ENCODE measurements at regions not wholly inside any gene's neighbourhood (a gene's known extent, or its start where the extent isn't known, plus 50 kb on each side); places are given as distances from the start of the nearest gene placed in this dataset.

DNA sequence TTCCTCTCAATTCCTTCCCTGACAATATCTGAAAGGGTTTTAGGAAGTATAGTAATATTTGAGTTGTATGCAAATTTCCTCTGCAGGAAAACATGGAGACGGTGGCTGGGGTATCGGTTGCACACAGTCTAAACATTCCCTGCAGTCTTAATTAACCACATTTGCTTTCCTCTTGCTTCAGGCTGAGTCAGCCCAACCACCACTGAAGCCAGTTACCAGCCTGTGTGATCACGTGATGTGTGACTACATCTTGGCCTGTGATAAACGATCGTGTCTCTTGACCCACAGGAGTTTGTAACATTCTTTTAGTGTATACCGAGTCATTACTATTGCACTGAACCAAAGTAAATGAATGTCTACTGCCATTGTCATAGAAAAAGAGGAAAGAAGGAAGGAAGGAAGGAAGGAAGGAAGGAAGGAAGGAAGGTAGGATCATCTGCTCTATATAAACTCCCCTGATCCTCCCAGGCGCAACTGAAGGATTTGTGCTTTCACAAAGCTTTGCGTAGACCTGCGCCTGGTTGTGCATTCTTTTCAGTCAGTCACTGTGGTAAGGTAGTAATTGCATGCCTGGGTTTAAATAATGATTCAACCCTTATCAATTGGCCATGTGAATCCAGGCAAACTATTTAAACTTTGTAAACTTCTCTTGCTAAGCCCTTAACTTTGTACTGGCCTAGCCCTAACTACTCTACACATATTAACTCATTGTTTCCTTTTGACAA is 280.6 kb upstream of the SALL1 start:
- peak; percentile 98 for DNase-seq (ENCODE audit: low read depth, low spot score)

DNA sequence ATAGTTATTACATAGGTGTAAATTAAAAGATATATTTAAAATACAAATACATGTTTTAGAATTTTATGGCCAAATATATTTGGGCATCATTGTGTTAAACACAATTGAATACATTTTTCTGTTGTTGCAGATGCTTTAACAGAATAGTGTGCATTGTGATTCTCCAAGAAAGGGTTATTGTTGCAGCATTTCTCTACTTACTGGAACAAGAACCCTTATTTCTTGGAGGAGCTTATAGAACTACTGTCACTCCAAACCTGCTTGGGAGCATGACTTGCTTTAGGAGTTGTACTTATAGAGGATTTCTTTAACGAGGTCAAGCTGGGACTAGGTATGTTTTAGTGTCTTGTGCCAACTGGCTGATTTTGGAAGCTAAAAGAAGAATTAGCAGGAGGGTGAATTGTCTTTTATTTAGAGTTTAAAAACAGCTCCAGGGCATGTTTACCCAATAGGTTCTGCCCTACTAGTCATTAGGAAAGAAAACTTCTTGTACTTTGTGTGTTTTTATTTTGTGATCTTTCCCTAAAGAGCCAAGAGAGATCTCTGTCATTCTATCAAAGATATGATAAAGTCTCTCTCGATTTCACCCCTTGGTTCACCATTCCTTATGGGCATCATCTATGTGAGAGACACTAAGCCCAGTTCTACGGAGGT is 279.8 kb upstream of the SALL1 start:
- no peak for DNase-seq (ENCODE audit: low read depth, low spot score)

DNA sequence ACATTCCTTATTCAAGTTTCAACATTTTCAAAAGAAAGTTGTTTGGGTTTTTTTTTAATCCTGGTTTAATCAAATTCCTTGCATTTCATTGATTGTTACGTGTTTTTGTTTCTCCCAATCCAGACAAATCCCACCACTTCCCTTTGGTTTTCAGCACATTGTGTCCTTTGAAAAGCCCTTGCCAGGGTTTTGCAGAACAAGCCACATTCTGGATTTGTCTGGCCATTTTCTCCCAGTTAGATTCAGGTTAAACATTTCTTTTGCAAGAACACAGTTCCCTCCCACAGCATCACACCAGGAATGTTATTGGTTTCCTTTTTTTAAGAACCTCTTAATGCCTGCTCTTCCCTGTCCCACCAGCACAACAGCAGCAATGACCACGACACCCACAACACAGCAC is 278.0 kb upstream of the SALL1 start:
- DNase-seq (ENCODE audit: low read depth, low spot score): peak; percentile 85

DNA sequence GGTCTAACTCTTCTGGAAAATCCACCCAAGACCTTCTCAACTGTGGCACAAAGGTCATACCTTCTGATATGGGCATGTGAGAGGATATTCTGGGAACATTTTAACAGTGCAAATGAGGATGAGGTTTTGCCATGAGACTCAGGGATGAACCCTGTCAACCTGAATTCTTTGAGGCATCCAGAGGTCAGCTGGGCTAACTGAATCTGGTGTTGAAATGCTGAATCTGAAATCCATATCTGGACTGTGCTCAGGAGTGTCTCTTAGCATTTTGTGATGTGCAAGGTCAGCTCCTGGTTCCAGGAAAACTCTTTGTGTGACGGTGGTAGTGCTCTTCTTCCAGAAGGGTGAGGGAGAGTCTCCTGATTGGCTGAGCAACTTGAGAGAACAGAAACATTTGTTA is 276.0 kb upstream of the SALL1 start:
- no peak for DNase-seq (ENCODE audit: low read depth, low spot score)

DNA sequence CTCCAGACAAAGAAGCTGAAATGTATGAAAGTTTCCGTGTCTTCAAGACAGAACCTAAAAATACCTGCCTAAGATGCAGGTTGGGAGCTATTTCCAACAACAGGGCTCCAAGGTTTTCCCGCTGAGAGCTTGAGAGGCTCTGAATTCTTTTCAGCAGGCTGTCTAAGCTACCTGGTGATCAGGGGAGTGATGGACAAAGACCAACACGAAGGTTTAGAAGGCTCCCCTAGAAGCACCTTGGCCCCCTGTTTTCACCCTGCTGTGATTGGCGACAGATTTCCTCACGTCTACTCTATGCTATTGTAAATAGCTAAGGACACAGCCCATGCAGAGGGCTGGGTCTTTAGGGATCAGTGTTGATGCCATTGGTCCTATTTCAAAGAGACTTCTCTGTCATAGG is 275.2 kb upstream of the SALL1 start:
- DNase-seq (ENCODE audit: low read depth, low spot score): no peak

DNA sequence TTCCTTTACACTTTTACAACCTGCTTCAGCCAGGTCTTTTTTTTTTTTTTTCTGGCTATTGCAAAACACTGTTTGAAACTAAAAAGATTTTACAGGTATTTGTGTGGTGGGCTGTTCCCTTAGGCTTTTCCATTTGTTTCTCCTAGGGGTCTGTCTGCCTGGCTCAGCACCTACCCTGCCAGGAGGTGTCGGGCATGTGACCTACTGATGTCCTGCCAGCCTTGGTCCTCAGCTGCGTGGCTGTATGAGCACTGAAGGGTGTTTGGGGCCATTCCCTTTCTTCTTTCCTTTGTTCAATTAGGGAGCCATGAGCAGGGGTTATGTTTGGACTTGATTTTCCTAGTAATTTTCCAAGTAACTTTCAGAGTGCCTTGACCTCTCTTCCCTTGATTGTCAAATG is 269.2 kb upstream of the SALL1 start:
- DNase-seq (ENCODE audit: low read depth, low spot score): no peak

DNA sequence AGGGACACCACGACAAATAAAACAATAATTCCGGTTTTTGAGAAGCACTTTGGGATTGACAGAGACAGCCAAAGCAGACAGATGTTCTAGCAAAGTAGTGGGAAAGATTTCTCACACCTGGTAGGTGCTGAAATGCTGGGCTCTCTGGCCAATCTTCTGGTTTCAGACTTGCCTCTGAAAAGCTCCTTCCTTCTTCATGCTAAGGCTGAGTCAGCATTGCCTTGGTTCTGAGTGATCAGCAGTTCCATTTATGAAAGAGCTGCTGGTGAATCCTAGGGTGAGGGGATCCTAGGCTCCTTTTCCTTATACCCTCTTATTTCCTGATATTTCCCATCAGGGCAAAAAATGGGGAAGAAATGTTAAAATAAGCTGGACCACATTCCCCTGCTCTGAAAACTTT is 268.7 kb upstream of the SALL1 start:
- DNase-seq (ENCODE audit: low read depth, low spot score): no peak

DNA sequence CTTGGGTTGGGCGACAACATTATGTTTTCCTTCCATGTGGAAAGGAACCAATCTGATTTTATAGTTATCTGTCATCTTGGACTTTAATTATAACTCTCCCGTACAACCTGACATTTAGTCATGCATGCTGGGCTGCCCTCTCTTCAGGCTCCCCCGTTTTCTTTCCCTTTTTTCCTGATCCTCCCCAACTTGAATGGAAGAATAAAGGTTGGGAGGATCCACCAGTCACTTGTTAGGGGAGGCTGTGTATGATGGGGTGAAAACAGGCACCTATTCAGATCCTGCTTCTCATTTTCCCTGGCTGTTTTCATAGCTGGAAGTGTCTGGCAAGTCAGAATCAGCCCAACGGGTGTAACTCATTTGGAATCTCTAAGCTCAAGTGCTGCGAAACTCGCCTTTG is 267.2 kb upstream of the SALL1 start:
- DNase-seq (ENCODE audit: low read depth, low spot score): no peak

DNA sequence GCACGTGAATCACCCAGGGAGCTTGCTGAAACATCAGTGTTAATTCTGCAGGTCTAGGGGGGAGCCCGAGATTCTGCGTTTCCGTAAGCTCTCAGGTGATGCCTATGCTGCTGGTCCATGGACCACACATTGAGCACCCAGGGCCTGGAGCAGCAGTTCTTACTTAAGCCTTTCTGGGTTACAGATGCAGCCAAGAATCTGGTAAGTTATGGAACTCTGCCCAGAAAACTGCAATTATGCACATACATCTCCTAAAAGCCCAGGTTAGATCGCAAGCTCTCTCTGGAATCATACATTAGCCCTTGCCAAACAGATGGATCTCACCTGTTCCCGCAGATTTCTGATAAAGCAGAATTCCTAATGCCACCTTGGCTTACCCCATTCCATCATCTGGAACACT is 265.9 kb upstream of the SALL1 start:
- DNase-seq (ENCODE audit: low read depth, low spot score): peak; percentile 72

DNA sequence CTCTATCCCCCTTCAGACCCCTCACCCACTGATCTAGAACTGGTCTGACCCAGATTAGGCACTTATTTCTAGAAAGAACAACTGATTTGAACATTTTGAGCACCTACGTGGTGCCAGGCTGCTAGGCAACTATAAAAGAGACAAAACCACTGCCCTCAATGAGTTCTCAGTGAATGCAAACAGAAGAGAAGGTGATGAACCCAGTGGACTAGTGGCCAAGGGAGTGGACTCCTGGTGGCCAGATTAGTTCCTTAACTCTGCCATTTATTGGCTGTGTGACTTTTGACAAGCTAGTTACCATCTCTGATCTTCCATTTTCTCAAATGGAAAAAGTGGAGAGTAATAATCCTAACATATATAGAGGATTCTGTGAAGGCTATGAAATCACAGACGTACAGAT is 259.1 kb upstream of the SALL1 start:
- no peak for DNase-seq (ENCODE audit: low read depth, low spot score)

DNA sequence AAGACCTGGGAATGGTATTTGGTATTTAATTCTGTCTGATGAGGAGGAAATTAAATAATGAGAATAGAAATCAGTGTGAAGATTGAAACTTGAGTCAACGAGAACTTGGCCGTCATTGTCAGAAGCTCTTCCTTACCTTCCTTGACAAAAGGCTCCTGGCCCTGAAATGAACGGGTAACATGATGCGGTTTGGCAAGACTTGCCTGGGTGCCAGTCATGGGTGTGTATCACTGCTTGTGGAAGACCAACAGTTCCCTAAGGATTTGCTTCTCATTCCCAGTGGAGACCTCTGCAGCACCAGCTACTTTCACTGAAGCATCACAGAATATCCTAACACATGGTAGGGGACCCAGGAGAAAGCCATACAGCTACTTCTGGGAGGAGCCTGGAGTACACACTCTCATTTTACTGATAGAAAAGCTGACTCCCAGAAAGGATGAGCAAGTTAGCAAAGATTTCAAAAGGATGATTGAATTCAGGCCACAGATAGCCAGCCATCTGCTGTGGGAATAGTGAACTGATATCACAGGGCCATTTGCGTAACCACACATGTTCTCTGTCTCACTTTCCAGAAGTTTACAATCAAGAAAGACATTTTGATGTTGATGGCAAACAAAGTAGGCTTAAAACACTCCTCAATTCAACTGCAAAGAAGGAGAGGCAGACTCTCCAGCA is 258.1 kb upstream of the SALL1 start:
- no peak for DNase-seq (ENCODE audit: low read depth, low spot score)

DNA sequence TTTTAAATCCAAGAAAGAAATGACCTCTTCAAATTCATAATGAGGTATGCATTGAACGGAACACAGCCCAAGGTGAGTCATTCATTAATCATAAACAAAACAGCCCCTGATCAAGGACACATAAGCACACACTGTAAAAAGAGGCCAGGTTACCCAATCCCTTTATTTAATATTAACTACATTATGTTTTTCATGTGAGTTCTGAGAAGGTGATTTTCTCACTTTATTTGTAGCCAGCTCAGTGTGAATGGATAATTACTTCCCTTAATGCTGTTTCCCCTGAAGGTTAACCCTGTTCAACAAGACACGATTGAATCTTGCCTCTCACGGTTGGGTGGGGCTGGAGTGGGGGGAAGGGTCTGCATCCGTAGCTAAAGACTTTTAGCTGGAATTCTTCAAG is 257.3 kb upstream of the SALL1 start:
- peak; percentile 34 for DNase-seq (ENCODE audit: low read depth, low spot score)

DNA sequence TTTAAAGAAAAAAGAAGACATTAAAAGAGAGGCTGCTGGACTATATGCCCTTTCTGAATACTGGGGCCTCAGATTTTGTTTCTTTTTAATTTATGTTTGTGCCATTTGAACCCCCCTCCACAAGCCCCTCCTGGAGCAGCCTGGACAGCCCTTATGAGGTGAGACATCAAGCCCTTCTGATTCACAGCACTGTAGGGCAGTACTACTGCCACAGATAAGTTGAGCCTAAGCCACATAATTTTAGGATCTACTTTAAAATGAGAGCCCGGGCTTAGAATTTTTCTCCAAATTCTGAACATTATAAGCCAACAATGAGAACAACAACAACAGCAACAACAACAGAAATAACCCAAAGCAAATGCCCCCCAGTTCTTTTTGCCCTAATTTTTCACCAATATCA is 256.9 kb upstream of the SALL1 start:
- no peak for DNase-seq (ENCODE audit: low read depth, low spot score)

DNA sequence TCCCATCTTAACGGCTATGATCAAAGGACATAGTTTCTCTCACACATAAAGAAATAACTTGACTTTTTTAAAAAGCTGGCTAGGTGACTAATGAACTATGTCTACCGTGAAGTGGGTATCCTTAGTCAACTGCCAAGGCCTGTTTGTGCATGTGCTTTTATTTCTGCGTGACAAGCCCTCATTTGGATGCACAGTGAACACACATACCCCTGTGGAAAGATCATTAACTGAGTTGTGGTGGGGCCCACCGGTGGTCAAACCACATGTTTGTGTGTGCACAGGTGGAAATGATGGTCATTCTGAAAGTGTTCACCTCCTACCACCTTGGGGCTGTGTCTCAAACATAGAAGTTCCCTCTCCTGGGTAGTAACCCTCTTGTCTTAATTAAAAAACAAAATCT is 256.1 kb upstream of the SALL1 start:
- DNase-seq (ENCODE audit: low read depth, low spot score): peak; percentile 32

DNA sequence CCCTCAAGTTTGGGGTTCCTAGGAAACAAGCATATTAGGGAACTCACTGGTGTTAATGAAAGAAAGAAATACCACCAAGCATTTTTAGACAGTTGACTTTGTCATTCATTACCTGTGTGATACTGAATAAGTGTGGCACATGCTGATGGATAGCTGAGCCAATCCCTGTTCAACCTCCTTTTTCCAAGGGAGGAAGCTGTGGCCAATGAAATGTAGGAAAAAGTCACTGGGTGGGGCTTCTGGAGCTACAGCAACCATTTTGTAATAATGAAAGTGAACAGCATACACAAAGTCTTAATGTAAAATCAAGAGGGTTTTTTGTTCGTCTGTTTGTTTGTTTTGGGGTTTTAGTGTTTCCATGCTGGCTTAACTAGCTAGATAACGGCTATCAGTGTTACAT is 254.3 kb upstream of the SALL1 start:
- DNase-seq (ENCODE audit: low read depth, low spot score): no peak

DNA sequence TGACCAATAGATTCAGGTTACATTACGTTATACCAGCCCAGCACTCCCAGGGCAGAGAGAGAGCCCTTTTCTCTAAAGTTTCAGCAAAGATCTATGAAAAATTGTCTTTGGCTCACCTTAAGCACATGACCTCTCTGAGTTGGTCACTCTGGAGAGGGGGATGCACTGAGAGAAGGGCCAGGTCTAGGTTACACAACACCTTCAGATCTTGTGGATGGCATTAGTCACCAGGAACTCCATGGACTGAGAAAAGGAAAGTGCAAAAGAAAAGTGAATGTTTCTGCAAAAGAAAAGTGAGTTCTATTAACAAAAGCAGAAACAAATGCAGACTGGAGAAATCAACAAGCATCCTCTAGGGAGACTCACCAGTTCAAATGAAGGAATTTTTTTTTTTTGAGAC is 253.3 kb upstream of the SALL1 start:
- DNase-seq (ENCODE audit: low read depth, low spot score): no peak

DNA sequence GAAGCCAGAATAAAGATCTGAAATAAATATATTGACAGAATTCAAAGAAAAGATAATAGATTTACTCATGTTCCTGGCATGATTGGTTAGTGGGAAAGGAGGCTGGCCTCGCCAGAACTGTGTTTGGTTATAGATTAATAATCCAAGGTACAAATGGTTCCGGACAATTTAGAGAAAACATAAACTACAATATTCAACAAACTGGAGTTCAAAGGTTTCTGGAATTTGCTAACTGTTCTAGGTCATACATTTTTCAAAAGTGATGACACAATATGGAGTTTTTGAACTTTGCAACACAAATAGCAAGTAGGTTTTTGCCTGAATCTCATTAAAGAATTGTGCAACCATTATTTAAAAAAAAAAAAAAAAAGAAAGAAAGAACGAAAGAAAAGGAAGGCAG is 251.7 kb upstream of the SALL1 start:
- no peak for DNase-seq (ENCODE audit: low read depth, low spot score)

DNA sequence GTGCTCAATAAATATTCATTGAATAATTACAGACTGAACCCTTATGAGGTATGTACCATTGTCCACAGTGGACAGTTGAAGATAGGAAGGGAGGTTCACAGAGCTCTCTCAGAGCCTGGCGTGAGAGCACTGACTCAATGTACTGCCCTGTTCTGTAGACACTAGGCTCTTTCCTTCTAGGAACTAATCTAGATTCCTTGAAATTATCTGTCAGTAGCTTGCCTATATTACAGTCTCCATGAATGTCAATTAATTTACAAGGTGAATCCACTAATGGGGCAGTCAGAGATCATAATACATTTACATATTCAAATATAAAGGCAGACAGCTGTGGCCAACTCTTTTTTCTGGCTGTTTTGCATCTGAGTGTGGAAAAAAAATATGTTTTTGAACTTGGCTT is 251.2 kb upstream of the SALL1 start:
- no peak for DNase-seq (ENCODE audit: low read depth, low spot score)

DNA sequence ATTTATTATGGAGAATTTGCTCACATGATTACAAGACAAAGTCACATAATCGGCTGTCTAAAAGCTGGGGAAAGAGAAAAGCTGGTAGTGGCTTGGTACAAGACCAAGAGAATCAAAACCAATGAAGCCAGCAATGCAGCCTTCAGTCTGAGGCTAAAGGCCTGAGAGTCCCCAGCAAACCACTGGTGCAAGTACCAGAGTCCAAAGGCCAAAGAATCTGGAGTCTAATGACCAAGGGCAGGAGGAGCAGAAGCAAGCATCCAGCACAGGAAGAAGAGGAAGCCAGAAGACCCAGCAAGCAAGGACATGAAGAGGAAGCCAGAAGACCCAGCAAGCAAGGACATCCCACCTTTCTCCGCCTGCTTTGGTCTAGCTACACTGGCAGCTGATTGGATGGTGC is 250.6 kb upstream of the SALL1 start:
- no peak for DNase-seq (ENCODE audit: low read depth, low spot score)

DNA sequence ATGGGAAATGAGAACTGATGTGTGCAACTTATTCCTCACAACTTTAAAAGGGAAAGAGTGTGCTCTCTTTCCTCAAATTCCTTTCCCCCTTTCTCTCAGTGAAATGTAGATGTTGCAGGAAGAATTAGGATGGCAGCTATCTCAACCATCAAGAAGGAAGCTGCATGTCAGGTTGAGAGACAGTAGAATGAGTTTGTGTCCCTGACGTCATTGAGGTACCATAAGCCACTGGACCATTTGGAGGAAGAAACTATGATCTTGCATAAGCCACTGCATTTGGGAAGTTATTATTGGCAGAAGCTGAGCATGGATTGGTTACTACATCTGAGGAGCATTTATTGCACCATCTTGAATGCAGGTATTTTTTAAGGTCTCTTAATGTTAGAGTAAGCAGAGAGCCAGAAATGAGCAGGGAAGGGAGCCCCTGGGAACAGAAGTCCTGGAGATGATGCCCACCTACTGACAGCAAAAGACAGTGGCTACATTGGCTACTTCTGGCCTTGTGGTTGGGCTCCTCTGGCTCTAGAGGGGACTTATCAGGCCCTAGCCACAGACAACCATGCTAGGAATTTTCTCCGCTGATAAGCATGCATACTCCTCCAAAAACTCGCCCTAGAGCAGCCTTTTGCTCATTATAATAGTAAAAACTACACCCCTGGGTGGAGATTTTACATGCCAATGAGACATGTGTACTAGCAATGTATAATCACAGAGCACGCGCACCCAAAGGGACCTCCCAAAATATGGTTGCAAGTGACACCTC is 249.0 kb upstream of the SALL1 start:
- DNase-seq (ENCODE audit: low read depth, low spot score): peak; percentile 26

DNA sequence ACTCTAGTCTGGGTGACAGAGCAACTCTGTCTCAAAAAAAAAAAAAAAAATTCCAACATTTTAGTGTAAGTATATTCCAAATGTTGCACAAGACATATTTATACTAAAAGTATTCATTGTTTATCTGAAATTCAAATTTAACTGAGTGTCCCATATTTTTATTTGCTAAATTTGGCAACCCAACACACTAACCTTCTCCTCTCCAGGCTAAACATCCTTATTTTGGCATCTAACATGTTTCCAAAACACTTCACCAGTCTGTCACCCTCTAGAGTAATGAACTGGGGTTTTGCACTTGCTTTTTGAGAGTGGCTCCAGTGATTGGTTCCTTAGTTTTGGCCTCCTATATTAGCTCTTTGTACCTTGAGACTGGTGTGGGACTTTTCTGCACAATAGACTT is 243.4 kb upstream of the SALL1 start:
- no peak for DNase-seq (ENCODE audit: low read depth, low spot score)

DNA sequence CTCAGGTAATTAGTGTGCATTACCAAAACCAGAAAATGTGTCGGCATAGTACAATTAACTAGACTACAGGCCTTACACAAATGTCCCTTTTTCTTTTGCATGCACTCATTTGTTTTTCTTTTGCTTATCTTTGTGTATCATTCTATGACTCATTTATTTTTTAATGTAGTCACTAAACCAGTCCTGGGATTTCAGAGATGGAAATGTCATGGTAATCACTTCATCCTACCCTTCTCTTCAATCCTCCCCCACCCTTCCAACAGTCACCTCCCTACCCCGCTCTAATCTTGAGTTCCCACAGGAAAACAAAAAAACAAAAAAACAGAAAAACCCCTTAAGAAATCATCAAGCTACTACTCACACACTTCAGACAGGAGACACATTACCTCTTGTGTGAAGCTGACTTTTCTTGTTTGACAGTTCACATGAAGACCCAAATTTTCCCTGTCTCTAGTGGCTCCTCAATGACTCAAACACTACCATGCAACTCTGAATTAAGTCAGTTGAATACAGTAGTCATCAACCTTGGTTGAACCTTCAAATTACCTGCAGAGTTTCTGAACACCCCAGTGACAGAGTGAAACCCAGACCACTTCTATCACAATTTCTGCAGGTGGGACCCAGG is 242.4 kb upstream of the SALL1 start:
- DNase-seq (ENCODE audit: low read depth, low spot score): peak; percentile 53
